ENCODE measurements at regions not wholly inside any gene's neighbourhood (a gene's known extent, or its start where the extent isn't known, plus 50 kb on each side); places are given as distances from the start of the nearest gene placed in this dataset.

DNA sequence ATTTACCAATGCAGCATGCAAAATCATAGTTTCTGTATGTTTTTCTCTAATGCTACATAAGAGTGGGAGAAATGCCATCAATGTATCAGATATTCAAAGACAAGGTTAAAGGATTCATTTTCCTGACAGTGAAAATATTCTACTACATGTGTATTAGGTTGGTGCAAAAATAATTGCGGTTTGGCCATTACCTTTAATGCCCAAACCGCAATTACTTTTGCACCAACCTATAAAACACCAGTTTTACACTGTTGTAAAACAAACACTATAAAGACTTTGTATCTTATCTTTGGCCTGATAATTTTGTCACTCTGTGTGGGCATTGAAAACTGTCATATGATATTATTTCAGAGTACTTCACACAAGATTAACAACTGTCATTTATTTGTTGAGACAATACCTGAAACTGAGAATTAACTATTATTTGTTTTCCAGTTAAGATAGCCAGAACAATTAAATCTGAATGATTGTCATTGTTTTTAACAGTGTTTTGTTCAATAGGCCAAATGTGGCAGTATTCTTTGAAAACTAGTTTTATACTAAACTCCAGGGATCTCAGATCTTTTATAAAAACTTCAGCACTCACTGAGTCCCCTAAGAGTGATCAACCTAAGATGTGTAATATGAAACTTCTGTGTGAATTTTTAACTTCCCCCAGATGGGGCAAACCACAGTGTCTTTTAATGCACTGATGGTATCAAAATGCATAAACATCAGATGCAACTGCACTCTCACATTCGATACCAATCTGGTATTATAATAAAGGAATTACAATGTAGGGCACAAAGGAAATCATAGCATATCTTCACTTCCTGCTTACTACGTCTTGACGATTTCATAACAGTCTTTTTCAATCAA lies 53.8 kb upstream of the FBN2 start:
- no peaks in the 10 kb centered on the region for H3K36me3 ChIP-seq (ENCODE audit: control insufficient read depth, low read depth, low read length)
- no peaks in the 10 kb centered on the region for H3K9me3 ChIP-seq (ENCODE audit: control insufficient read depth, low read depth, low read length)
- no peaks in the 10 kb centered on the region for H3K27me3 ChIP-seq (ENCODE audit: control insufficient read depth, insufficient read depth, low read length)
- H3K9ac ChIP-seq (ENCODE audit: low read length): no peak overlapping the region
- no peak overlapping the region for H3K27ac ChIP-seq (ENCODE audit: low read length)
- H3K4me1 ChIP-seq (ENCODE audit: control insufficient read depth, low read depth, low read length): peaks cover under 1% of the 10 kb centered on the region
- no peak overlapping the region for H3K4me3 ChIP-seq (ENCODE audit: low read length)

DNA sequence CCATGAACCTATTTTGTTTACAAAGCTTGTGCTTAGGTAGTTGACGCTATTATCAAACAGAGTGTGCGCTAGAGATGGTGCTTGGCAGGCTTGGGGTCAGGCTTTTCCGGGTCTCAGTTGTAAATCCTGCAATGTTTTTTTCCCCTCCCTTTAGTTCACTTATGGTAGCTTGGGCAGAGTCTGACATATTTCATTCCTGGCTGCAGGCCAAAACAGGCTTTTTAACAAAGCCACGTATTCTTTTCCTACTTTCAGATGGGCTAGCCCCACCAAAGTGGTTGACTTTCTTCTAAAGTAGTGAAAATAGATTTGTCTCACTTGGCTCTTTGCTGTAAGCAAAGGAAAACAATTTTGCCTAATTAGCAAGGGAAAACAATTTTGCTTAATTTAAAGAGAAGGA lies 58.0 kb upstream of the FBN2 start:
- no peaks in the 10 kb centered on the region for H3K27me3 ChIP-seq (ENCODE audit: control insufficient read depth, insufficient read depth, low read length)
- H3K36me3 ChIP-seq (ENCODE audit: control insufficient read depth, low read depth, low read length): no peaks in the 10 kb centered on the region
- H3K9ac ChIP-seq (ENCODE audit: low read length): no peak overlapping the region
- no peaks in the 10 kb centered on the region for H3K9me3 ChIP-seq (ENCODE audit: control insufficient read depth, low read depth, low read length)
- H3K27ac ChIP-seq (ENCODE audit: low read length): no peak overlapping the region
- no peak overlapping the region for H3K4me3 ChIP-seq (ENCODE audit: low read length)
- H3K4me1 ChIP-seq (ENCODE audit: control insufficient read depth, low read depth, low read length): peaks cover 6% of the 10 kb centered on the region

DNA sequence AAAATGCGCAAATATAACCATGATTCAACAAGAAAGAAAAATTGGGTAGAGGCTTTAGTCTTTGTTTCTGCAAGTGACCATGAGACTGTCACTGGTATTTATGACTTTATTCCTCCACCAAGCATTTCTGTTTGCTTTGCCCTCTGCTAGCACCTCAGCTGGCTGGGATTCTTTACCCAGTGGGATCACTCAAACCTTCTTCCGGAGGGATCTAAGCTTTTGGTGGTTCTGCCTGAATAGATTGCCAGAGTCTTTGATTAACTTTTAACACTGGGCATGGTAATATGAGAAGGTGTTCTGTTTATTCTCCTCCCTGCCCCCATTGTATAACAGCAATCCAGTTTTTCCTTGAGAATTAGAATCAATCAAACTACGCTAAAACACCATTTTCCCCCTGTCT lies 59.1 kb upstream of the FBN2 start:
- Histone ChIP-seq H3K4me1 (ENCODE audit: control insufficient read depth, low read depth, low read length) (peaks cover 6% of the 10 kb centered on the region), H3K36me3 (ENCODE audit: control insufficient read depth, low read depth, low read length) (no peaks in the 10 kb centered on the region), H3K27ac (ENCODE audit: low read length) (no peak overlapping the region), H3K27me3 (ENCODE audit: control insufficient read depth, insufficient read depth, low read length) (no peaks in the 10 kb centered on the region), H3K4me3 (ENCODE audit: low read length) (no peak overlapping the region), H3K9me3 (ENCODE audit: control insufficient read depth, low read depth, low read length) (no peaks in the 10 kb centered on the region), H3K9ac (ENCODE audit: low read length) (no peak overlapping the region)

DNA sequence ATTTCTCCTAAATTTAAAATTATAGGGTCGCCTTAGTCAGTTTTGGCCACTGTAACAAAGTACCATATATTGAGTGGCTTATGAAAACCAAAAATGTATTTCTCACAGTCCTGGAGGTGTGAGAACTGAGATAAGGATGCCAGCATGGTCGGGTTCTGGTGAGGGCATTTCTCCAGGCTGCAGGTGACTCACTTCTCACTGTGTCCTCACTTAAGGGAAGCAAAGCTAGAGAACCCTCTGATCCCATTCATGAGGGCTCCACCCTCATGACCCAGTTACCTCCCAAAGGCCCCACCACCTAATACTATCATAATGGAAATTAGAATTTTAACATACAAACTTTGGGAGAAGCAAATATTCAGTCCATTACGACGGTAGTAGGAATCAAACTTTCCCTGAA lies 75.1 kb upstream of the FBN2 start:
- Histone ChIP-seq H3K27ac (ENCODE audit: low read length) (no peak overlapping the region), H3K36me3 (ENCODE audit: control insufficient read depth, low read depth, low read length) (no peaks in the 10 kb centered on the region), H3K4me1 (ENCODE audit: control insufficient read depth, low read depth, low read length) (no peaks in the 10 kb centered on the region), H3K4me3 (ENCODE audit: low read length) (no peak overlapping the region), H3K9ac (ENCODE audit: low read length) (no peak overlapping the region), H3K27me3 (ENCODE audit: control insufficient read depth, insufficient read depth, low read length) (no peaks in the 10 kb centered on the region), H3K9me3 (ENCODE audit: control insufficient read depth, low read depth, low read length) (no peaks in the 10 kb centered on the region)

DNA sequence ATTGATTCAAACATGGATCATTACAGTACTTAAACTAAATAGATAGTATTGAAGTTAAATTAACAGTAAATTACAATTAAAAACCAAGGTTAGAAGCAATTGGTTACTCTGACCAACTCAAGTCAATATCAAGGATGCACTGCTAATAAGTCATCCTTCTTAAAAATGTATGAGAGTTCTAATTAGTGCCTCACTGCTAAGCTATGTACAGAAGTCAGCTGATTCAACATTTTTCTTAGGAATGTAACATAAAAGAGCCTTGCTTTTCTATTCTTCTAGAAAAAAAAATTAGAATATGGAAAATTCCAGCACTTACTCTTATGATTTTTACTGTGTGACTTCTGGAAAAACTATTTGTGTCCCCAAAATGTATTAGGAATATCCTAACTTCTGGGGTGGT lies 75.7 kb upstream of the FBN2 start:
- H3K9me3 ChIP-seq (ENCODE audit: control insufficient read depth, low read depth, low read length): no peaks in the 10 kb centered on the region
- no peaks in the 10 kb centered on the region for H3K4me1 ChIP-seq (ENCODE audit: control insufficient read depth, low read depth, low read length)
- no peak overlapping the region for H3K27ac ChIP-seq (ENCODE audit: low read length)
- no peaks in the 10 kb centered on the region for H3K27me3 ChIP-seq (ENCODE audit: control insufficient read depth, insufficient read depth, low read length)
- no peak overlapping the region for H3K9ac ChIP-seq (ENCODE audit: low read length)
- H3K4me3 ChIP-seq (ENCODE audit: low read length): no peak overlapping the region
- no peaks in the 10 kb centered on the region for H3K36me3 ChIP-seq (ENCODE audit: control insufficient read depth, low read depth, low read length)

DNA sequence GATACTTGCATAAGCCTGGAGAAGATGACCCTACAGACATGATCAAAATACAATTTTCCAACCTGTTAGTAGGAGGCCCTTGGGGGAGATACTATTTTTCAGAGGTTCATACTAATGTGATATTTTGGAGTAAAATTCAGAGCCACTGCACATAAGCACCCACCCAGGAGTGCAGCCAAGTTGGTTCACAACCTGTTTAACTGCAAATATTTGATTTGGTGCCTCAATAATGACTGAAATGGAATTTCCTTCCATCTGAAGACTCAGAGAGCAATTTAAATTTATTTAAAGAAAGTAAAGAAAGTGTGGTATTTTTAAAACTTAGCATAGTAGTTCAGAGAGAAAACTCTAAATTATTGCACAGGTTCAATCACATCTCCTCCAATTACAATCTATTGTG lies 77.5 kb upstream of the FBN2 start:
- Histone ChIP-seq H3K9me3 (ENCODE audit: control insufficient read depth, low read depth, low read length) (no peaks in the 10 kb centered on the region), H3K9ac (ENCODE audit: low read length) (no peak overlapping the region), H3K4me3 (ENCODE audit: low read length) (no peak overlapping the region), H3K36me3 (ENCODE audit: control insufficient read depth, low read depth, low read length) (no peaks in the 10 kb centered on the region), H3K4me1 (ENCODE audit: control insufficient read depth, low read depth, low read length) (no peaks in the 10 kb centered on the region), H3K27me3 (ENCODE audit: control insufficient read depth, insufficient read depth, low read length) (no peaks in the 10 kb centered on the region), H3K27ac (ENCODE audit: low read length) (no peak overlapping the region)

DNA sequence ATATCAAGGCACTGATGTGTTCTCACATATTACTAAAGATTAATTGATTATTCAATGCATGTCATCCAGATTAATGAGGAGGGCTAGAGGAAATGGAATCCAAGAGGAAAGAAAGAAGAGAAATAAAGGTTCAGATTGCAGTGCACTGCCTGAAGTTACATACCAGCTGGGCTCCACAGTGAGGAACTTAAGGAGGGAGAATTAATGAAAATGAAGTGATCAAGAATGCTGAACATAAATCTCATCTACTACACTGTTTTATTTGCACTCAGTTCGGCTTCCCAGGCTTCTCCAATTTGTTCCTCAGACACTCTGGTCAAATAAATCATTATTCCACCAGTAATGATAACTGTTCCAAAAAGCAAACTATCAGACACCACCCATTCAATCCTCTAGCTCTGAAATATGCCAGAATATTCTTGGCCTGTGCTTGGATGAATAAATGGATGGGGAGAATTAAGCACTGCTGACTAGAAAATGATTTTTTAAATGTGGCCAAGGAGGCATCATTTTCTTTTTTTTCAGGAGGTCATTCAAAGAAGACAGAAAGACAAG lies 88.6 kb upstream of the FBN2 start:
- H3K36me3 ChIP-seq (ENCODE audit: control insufficient read depth, low read depth, low read length): no peaks in the 10 kb centered on the region
- H3K4me1 ChIP-seq (ENCODE audit: control insufficient read depth, low read depth, low read length): no peaks in the 10 kb centered on the region
- no peak overlapping the region for H3K4me3 ChIP-seq (ENCODE audit: low read length)
- H3K9ac ChIP-seq (ENCODE audit: low read length): no peak overlapping the region
- H3K27me3 ChIP-seq (ENCODE audit: control insufficient read depth, insufficient read depth, low read length): no peaks in the 10 kb centered on the region
- no peak overlapping the region for H3K27ac ChIP-seq (ENCODE audit: low read length)
- no peaks in the 10 kb centered on the region for H3K9me3 ChIP-seq (ENCODE audit: control insufficient read depth, low read depth, low read length)

DNA sequence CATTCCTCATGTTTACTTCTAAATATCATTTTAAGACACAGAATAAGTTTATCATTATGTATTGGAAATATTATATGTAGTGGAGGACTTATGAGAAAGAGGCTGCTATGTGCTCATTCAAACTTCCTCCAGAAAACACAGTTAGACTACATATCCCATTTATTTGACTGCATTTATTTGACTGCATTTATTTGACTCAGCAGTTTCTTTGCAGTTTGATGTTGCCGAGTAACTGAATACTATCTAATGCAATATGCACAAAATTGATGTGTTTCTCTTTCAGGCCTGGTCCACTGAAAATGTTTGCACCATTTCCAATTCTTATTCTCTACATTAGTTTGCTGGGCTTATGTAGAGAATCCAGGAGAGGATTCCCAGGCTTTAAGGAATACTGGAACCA lies 89.9 kb upstream of the FBN2 start:
- H3K27ac ChIP-seq (ENCODE audit: low read length): no peak overlapping the region

DNA sequence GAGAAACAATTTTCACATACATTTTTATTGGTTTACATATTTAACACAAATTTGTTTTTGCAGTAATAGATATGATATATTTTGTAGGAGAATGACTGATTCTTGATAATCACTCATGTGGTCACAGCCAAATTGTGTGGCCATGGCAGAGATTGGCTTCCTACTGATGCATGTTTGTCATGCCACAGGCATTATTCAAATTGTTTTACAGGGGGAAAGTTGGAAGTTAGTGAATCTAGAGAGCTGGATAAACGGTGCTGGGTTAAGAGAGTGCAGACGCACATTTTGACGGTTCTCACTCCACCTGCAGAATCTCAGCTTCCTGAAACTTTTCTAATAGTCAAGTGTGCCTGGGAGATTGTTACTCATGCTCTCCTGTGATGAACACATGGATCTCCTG lies 91.1 kb upstream of the FBN2 start:
- Histone ChIP-seq H3K36me3 (ENCODE audit: control insufficient read depth, low read depth, low read length) (no peaks in the 10 kb centered on the region), H3K27me3 (ENCODE audit: control insufficient read depth, insufficient read depth, low read length) (no peaks in the 10 kb centered on the region), H3K4me3 (ENCODE audit: low read length) (no peak overlapping the region), H3K27ac (ENCODE audit: low read length) (no peak overlapping the region), H3K9ac (ENCODE audit: low read length) (no peak overlapping the region), H3K9me3 (ENCODE audit: control insufficient read depth, low read depth, low read length) (no peaks in the 10 kb centered on the region), H3K4me1 (ENCODE audit: control insufficient read depth, low read depth, low read length) (no peaks in the 10 kb centered on the region)

More for the DNA sequence above, 89.9 kb upstream of the FBN2 start:
- no peaks in the 10 kb centered on the region for H3K36me3 ChIP-seq (ENCODE audit: control insufficient read depth, low read depth, low read length)
- H3K4me1 ChIP-seq (ENCODE audit: control insufficient read depth, low read depth, low read length): no peaks in the 10 kb centered on the region
- no peaks in the 10 kb centered on the region for H3K9me3 ChIP-seq (ENCODE audit: control insufficient read depth, low read depth, low read length)
- no peaks in the 10 kb centered on the region for H3K27me3 ChIP-seq (ENCODE audit: control insufficient read depth, insufficient read depth, low read length)
- no peak overlapping the region for H3K9ac ChIP-seq (ENCODE audit: low read length)
- no peak overlapping the region for H3K4me3 ChIP-seq (ENCODE audit: low read length)

DNA sequence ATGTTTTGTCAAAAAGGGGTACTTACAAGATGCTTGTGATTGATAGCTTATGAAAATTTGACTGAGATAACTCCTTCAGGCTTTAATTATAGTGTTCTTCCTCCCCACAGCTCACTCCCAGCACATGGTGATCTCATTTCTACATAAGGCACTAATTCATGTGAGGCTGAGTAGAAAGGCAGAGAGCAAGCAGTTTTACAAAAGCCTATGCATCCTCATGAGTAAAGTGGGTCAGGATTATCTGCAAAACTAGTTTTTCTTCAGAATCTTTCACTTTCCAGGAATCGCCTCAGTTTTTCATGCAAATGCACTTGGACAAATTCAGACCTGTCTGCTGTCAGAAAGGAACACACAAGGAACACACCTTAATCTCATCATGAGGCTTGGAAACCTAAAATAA lies 92.1 kb upstream of the FBN2 start:
- Histone ChIP-seq H3K27ac (ENCODE audit: low read length) (no peak overlapping the region), H3K27me3 (ENCODE audit: control insufficient read depth, insufficient read depth, low read length) (no peaks in the 10 kb centered on the region), H3K4me3 (ENCODE audit: low read length) (no peak overlapping the region), H3K4me1 (ENCODE audit: control insufficient read depth, low read depth, low read length) (no peaks in the 10 kb centered on the region), H3K9ac (ENCODE audit: low read length) (no peak overlapping the region), H3K36me3 (ENCODE audit: control insufficient read depth, low read depth, low read length) (no peaks in the 10 kb centered on the region), H3K9me3 (ENCODE audit: control insufficient read depth, low read depth, low read length) (no peaks in the 10 kb centered on the region)

DNA sequence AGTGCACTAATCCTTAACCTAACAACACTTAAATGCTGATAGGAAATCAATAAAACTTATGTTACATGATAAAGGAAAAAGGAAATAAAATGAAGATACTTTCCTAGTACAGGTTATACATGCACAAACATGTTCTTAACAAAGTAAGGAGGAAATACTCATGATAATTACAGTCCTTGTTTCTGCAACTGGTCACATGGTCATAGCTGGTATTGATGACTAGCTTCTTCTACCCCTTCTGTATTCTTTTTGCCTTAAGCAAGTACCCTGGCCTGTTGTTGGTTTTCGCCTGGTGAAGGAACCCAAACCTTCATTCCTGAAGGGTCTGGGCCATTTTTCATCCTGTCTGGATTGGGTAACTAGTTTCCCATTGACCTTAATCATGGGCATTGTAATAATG lies 93.7 kb upstream of the FBN2 start:
- Histone ChIP-seq H3K9me3 (ENCODE audit: control insufficient read depth, low read depth, low read length) (no peaks in the 10 kb centered on the region), H3K9ac (ENCODE audit: low read length) (no peak overlapping the region)

DNA sequence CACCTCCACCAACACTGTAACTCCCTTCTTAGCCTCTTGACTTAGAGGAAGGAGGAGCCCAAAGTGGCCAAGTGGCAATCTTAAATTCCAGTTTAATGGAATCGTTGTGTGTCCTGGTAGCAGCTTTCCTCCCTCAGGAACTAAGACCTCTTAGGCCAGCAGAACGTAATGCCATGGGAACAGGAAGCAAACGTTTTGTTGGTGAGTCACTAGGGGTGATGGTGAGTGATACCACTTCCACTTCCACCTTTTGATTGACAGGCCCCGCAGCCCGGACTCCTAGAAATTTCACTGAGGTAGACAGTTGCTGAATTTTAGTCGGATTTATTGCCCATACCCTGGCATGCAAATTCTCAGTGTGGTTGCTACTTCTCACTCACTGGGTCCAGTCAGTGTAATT lies 94.2 kb upstream of the FBN2 start:
- Histone ChIP-seq H3K27ac (ENCODE audit: low read length) (no peak overlapping the region), H3K36me3 (ENCODE audit: control insufficient read depth, low read depth, low read length) (no peaks in the 10 kb centered on the region), H3K9me3 (ENCODE audit: control insufficient read depth, low read depth, low read length) (no peaks in the 10 kb centered on the region), H3K27me3 (ENCODE audit: control insufficient read depth, insufficient read depth, low read length) (no peaks in the 10 kb centered on the region), H3K4me3 (ENCODE audit: low read length) (no peak overlapping the region), H3K4me1 (ENCODE audit: control insufficient read depth, low read depth, low read length) (no peaks in the 10 kb centered on the region), H3K9ac (ENCODE audit: low read length) (no peak overlapping the region)

More for the DNA sequence above, 93.7 kb upstream of the FBN2 start:
- no peak overlapping the region for H3K4me3 ChIP-seq (ENCODE audit: low read length)
- no peak overlapping the region for H3K27ac ChIP-seq (ENCODE audit: low read length)
- H3K36me3 ChIP-seq (ENCODE audit: control insufficient read depth, low read depth, low read length): no peaks in the 10 kb centered on the region
- no peaks in the 10 kb centered on the region for H3K27me3 ChIP-seq (ENCODE audit: control insufficient read depth, insufficient read depth, low read length)
- no peaks in the 10 kb centered on the region for H3K4me1 ChIP-seq (ENCODE audit: control insufficient read depth, low read depth, low read length)

Data from iPS-18a (cell line).